Spleen (tissue), 11 donors: ENCODE measurements at regions not wholly inside any gene's neighbourhood (a gene's known extent, or its start where the extent isn't known, plus 50 kb on each side); places are given as distances from the start of the nearest gene placed in this dataset.
"Not testable (repeated sequence)": the region's sequence is repeated elsewhere in the genome, so short reads cannot be mapped to it uniquely, and the experiment has no call there.

Source experiments
- DNase-seq: peaks from one replicate; pipeline ENCODE4 v3.0.0-alpha.2; 2020
- H3K27ac ChIP-seq, 8 donors: fragments of 200-600 bp; sonication (generic) in 7 of 8; 1 replicate in 4 of 8; 2 replicates in 4 of 8; pipeline versions ENCODE4 v1.5.0 to v1.8.0; 2016 to 2021; ENCODE audit warnings: inconsistent platforms in 4 of 8, mild to moderate bottlenecking in 4 of 8, moderate library complexity in 1 of 8
- H3K27me3 ChIP-seq, 7 donors: fragments of 200-600 bp; sonication (generic) in 6 of 7; replicated peaks in 1 of 7; 1 replicate in 4 of 7; 2 replicates in 3 of 7; pipeline versions ENCODE4 v1.5.0 to v1.8.0; 2016 to 2021; ENCODE audit warnings: inconsistent platforms in 3 of 7, mild to moderate bottlenecking in 1 of 7
- H3K36me3 ChIP-seq, 6 donors: fragments of 200-600 bp; sonication (generic) in 5 of 6; 1 replicate in 4 of 6; 2 replicates in 2 of 6; pipeline versions ENCODE4 v1.5.0 to v1.8.0; 2016 to 2021; ENCODE audit warnings: inconsistent platforms in 2 of 6
- H3K4me1 ChIP-seq, 6 donors: fragments of 200-600 bp; sonication (generic) in 5 of 6; 1 replicate in 3 of 6; 2 replicates in 3 of 6; pipeline versions ENCODE4 v1.5.0 to v1.8.0; 2016 to 2021; ENCODE audit warnings: inconsistent platforms in 3 of 6
- H3K4me3 ChIP-seq, 8 donors: fragments of 200-600 bp; sonication (generic) in 7 of 8; 1 replicate in 4 of 8; 2 replicates in 4 of 8; pipeline versions ENCODE4 v1.5.0 to v1.8.0; 2016 to 2021; ENCODE audit warnings: inconsistent platforms in 4 of 8, mild to moderate bottlenecking in 4 of 8, moderate library complexity in 2 of 8
- H3K9me3 ChIP-seq, 8 donors: fragments of 200-600 bp; sonication (generic) in 7 of 8; 1 replicate in 4 of 8; 2 replicates in 4 of 8; pipeline versions ENCODE4 v1.5.0 to v1.8.0; 2016 to 2021; ENCODE audit warnings: inconsistent platforms in 4 of 8
- whole genome bisulfite sequencing, 5 donors: extraction: QIAGEN DNeasy Blood & Tissue Kit in 3 of 5; methylation state at CpG; one replicate each; pipeline versions ENCODE4 v1.1.5 to v1.1.7; 2013 to 2018; 5-methylcytosine and 5-hydroxymethylcytosine counted together
- intact Hi-C: fragments of 100-400 bp; cut with DNase I; formaldehyde crosslinking; loops from one replicate; pipeline ENCODE4 v1.15.0; 2023; ENCODE audit warnings: low total_unique reads
- donor health status: healthy with polysubstance abuse.
- donor health status: DM: no; HTN: no; CAD: no; lungs with moderate emphysema.
- donor health status: DM: no; HTN: no; CAD: no.
- donor health status: Bipolar disorder and iron deficiency.
- donor health status: healthy.
- donor health status: DM: no; HTN: no; CAD: no.
- donor health status: DM: yes; HTN: yes; CAD: no.

DNA sequence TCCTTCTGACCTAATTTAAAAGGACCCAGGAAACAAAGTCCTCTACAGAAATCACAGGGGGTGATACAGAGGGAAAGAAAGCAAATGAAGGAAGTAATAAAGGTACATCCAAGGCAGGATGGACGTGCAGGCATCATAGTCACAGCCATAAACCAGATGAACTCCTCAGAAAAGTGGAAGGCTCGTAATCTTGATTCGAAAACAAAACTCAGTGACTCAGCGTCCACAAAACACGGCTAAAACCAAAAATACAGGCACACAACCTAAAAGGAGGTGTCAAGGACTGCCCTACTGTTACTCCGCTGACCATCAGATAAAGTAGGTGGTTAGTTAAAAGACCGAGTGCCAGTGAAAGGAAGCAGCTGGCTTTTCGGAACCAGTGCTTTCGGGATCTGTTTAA lies 81.5 kb downstream of the TRIM69 start:
- H3K4me3 ChIP-seq, DNase-seq, H3K4me1 ChIP-seq, intact Hi-C loops, H3K36me3 ChIP-seq, H3K27ac ChIP-seq, H3K27me3 ChIP-seq, H3K9me3 ChIP-seq: not testable (repeated sequence)
- 75 to 87% (median 81%) methylated on average over 5 to 8 of the region's 9 CpGs for WGBS, 5 donors

- 74 to 86% (median 80%) methylated on average over 8 to 9 of the region's 9 CpGs for WGBS, 5 donors
- intact Hi-C loops, H3K36me3 ChIP-seq, H3K27ac ChIP-seq, DNase-seq, H3K9me3 ChIP-seq, H3K4me3 ChIP-seq, H3K27me3 ChIP-seq, H3K4me1 ChIP-seq: not testable (repeated sequence)
These were observed 83.1 kb downstream of the TRIM69 start for GRCh38 chr15:44819331-44819987.

GRCh38 chr15:44820535-44820934 lies 84.2 kb downstream of the TRIM69 start:
- H3K27ac ChIP-seq, H3K4me3 ChIP-seq, H3K36me3 ChIP-seq, DNase-seq, H3K4me1 ChIP-seq, H3K9me3 ChIP-seq, H3K27me3 ChIP-seq, intact Hi-C loops: not testable (repeated sequence)
- 88 to 96% (median 93%) methylated on average over 4 to 5 of the region's 5 CpGs for WGBS, 5 donors

- H3K9me3 ChIP-seq, DNase-seq, H3K27me3 ChIP-seq, H3K4me1 ChIP-seq, H3K4me3 ChIP-seq, H3K36me3 ChIP-seq, intact Hi-C loops, H3K27ac ChIP-seq: not testable (repeated sequence)
- 59 to 88% (median 81%) methylated on average over 5 of the region's 5 CpGs for WGBS, 5 donors
These were observed 84.6 kb downstream of the TRIM69 start for GRCh38 chr15:44820967-44821366.

GRCh38 chr15:44824277-44825145 lies 88.2 kb downstream of the TRIM69 start:
- WGBS, 5 donors, result 60 to 100% (median 78%) methylated on average over 1 of the region's 9 CpGs; no CpG with 5 or more reads in 1 of the 5 donors
- H3K27me3 ChIP-seq, H3K4me1 ChIP-seq, H3K4me3 ChIP-seq, DNase-seq, H3K36me3 ChIP-seq, H3K27ac ChIP-seq, intact Hi-C loops, H3K9me3 ChIP-seq: not testable (repeated sequence)

DNA sequence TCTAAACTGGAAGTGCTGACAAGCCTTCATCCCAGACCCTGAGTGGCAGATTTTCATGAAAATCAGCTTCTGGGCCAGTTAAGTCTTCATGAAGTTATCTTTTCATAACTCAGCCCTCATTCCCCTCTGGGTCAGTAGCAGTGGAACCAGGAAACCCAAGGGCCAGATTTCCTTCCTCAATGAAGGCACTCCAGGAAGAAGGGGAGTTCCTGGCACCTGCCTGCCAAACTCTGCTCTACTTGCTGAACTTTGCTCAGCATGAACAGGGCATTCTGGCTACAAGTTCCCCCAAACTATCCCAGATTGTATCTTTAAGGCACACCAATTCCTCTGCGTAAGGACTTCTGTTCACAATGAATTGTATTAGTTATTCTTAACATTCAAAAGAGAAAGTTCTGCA lies 90.3 kb downstream of the TRIM69 start:
- H3K27me3 ChIP-seq, H3K36me3 ChIP-seq, H3K27ac ChIP-seq, H3K4me3 ChIP-seq, H3K9me3 ChIP-seq, H3K4me1 ChIP-seq, intact Hi-C loops, DNase-seq: not testable (repeated sequence)
- 46 to 75% (median 55%) methylated on average over 1 of the region's 1 CpG for WGBS, 5 donors

DNA sequence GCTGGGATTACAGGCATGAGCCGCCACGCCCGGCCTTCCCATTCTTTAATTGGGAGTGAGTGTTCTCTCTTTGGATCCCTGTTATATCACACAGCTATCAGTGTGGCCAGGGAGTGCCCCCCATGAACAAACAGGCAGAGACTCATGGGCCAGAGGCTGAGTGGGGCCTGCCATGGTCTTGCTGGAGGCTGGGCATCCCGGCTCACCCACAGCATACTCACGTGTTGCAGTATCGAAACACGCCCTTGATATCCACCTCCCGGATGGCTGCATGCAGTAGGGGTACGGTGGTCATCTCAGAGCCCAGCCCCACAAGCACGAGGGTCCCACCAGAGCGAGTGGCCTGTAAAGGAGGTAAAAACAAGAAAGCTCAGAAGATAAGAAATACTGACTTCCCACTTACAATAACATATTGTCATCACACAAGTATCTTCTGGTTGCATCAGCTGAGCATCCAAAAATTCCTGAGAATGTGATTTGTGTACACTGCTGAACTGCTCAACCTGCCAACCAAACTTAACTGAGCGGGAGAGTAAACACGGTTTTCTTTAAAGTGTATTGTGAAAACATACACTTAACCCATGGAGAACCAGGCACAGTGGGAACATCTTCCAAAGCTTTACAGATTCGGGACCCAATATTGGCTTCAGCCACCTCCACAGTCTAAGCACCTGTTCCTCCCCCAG lies 92.0 kb downstream of the TRIM69 start:
- H3K27me3 ChIP-seq, H3K9me3 ChIP-seq, H3K4me3 ChIP-seq, H3K27ac ChIP-seq, H3K4me1 ChIP-seq, intact Hi-C loops, H3K36me3 ChIP-seq, DNase-seq: not testable (repeated sequence)
- 95 to 98% (median 97%) methylated on average over 11 of the region's 14 CpGs for WGBS, 5 donors

GRCh38 chr15:44829150-44829549 lies 92.8 kb downstream of the TRIM69 start:
- H3K36me3 ChIP-seq, H3K27me3 ChIP-seq, H3K4me3 ChIP-seq, intact Hi-C loops, DNase-seq, H3K27ac ChIP-seq, H3K4me1 ChIP-seq, H3K9me3 ChIP-seq: not testable (repeated sequence)
- 88 to 96% (median 94%) methylated on average over 4 of the region's 4 CpGs for WGBS, 5 donors

- H3K4me1 ChIP-seq, H3K36me3 ChIP-seq, H3K4me3 ChIP-seq, intact Hi-C loops, H3K9me3 ChIP-seq, H3K27me3 ChIP-seq, DNase-seq: not testable (repeated sequence)
- H3K27ac ChIP-seq, result peak overlapping the region in 6 of 8 donors; percentile 26 to 67 (median 32)
- WGBS, 5 donors, result 26 to 41% (median 28%) methylated on average over 5 to 6 of the region's 6 CpGs
These were observed 94.5 kb downstream of the TRIM69 start for GRCh38 chr15:44830692-44831408.

GRCh38 chr15:44831409-44831741 lies 95.0 kb downstream of the TRIM69 start:
- H3K4me1 ChIP-seq, H3K27me3 ChIP-seq, H3K9me3 ChIP-seq, H3K36me3 ChIP-seq, intact Hi-C loops, H3K4me3 ChIP-seq, DNase-seq: not testable (repeated sequence)
- 62 to 87% (median 71%) methylated on average over 7 to 8 of the region's 8 CpGs for WGBS, 5 donors
- H3K27ac ChIP-seq, result peak overlapping the region in 6 of 8 donors; percentile 26 to 67 (median 32)
